ENCODE measurements at regions not wholly inside any gene's neighbourhood (a gene's known extent, or its start where the extent isn't known, plus 50 kb on each side); places are given as distances from the start of the nearest gene placed in this dataset.

DNA sequence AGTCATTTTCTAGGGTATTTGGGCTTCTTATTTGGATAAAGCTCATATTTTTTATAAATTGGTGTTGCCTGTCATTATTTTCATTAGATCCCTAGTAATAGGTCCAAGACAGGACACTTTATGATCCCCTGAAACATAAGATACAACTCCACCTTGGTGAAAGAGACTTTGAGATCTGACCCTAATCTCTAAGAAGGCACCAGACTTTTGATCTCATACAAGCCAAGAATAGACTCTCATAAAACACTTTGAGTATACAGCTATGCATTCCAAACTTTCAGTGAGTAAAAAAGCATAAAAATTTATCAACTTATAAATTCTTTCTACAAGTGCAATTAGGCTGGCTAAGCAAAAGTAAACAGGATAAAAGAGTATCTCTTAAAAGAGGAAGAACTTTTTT, 451.2 kb downstream of the MN1 start:
- Histone ChIP-seq H2AFZ (ENCODE audit: low read length) (no peak overlapping the region), H2BK15ac (ENCODE audit: low read depth, low read length) (no peak overlapping the region), H3K79me1 (ENCODE audit: insufficient read depth, low read depth, low read length, poor library complexity, severe bottlenecking) (no peaks in the 10 kb centered on the region), H2BK20ac (ENCODE audit: low read depth, low read length, poor library complexity, severe bottlenecking) (no peak overlapping the region), H3K14ac (ENCODE audit: insufficient read depth, low read length) (no peak overlapping the region), H4K8ac (replicated peaks; ENCODE audit: insufficient read length, low read depth, low read length) (no peak overlapping the region), H3K56ac (ENCODE audit: insufficient read length, low read depth, low read length) (no peak overlapping the region), H3K4me1 (ENCODE audit: insufficient read depth, low read length) (no peaks in the 10 kb centered on the region; the same call in 1 of the 2 replicates), H3K9ac (ENCODE audit: extremely low read depth, insufficient read length, low read length) (no peak overlapping the region), H4K20me1 (ENCODE audit: control insufficient read depth, insufficient read depth, insufficient read length) (no peaks in the 10 kb centered on the region), H3K9me3 (ENCODE audit: control insufficient read depth, low read depth, low read length) (no peaks in the 10 kb centered on the region), H3K27me3 (ENCODE audit: insufficient read depth, low read length) (no peaks in the 10 kb centered on the region), H4K91ac (ENCODE audit: insufficient read length, low read depth, low read length) (no peak overlapping the region), H3T11ph (ENCODE audit: low read length) (no peak overlapping the region), H2BK5ac (ENCODE audit: insufficient read length, low read length) (no peak overlapping the region), H3K79me2 (ENCODE audit: insufficient read depth, low read length) (no peaks in the 10 kb centered on the region), H3K4me2 (ENCODE audit: insufficient read depth, insufficient read length, low read length) (no peak overlapping the region), H2BK120ac (ENCODE audit: low read depth, low read length, poor library complexity, severe bottlenecking) (no peak overlapping the region), H3K18ac (ENCODE audit: insufficient read length, low read depth, low read length) (no peak overlapping the region), H3K27ac (ENCODE audit: insufficient read length, low read depth, low read length) (no peak overlapping the region), H3K23ac (ENCODE audit: insufficient read length, low read depth, low read length) (no peak overlapping the region), H3K4ac (ENCODE audit: low read depth, low read length) (no peak overlapping the region), H4K5ac (ENCODE audit: insufficient read length, low read depth, low read length) (no peak overlapping the region), H3K23me2 (ENCODE audit: insufficient read length, low read depth, low read length, poor library complexity, severe bottlenecking) (no peaks in the 10 kb centered on the region), H2BK12ac (ENCODE audit: insufficient read length, low read depth, low read length) (no peak overlapping the region), H2AK5ac (ENCODE audit: insufficient read length, low read length) (no peak overlapping the region)
- TF ChIP-seq, protein P1, sequence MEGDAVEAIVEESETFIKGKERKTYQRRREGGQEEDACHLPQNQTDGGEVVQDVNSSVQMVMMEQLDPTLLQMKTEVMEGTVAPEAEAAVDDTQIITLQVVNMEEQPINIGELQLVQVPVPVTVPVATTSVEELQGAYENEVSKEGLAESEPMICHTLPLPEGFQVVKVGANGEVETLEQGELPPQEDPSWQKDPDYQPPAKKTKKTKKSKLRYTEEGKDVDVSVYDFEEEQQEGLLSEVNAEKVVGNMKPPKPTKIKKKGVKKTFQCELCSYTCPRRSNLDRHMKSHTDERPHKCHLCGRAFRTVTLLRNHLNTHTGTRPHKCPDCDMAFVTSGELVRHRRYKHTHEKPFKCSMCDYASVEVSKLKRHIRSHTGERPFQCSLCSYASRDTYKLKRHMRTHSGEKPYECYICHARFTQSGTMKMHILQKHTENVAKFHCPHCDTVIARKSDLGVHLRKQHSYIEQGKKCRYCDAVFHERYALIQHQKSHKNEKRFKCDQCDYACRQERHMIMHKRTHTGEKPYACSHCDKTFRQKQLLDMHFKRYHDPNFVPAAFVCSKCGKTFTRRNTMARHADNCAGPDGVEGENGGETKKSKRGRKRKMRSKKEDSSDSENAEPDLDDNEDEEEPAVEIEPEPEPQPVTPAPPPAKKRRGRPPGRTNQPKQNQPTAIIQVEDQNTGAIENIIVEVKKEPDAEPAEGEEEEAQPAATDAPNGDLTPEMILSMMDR (conservative IDR thresholded peaks at IDR 0.05) = no peak
- H3K27ac Mint-ChIP-seq = no peak overlapping the region
- 0 out of 7 replicates have a peak, but pooled peaks cover 0 to 3% (median 0%) of the 10 kb centered on the region in 3 experiments for H3K36me3 Mint-ChIP-seq (ENCODE audit: insufficient read depth in 1 of 3, low read depth in 3 of 3)
- H3K4me3 Mint-ChIP-seq = no peak overlapping the region
- H3K9me3 Mint-ChIP-seq = peaks cover 4 to 13% of the 10 kb centered on the region in 2 experiments
- no peak for DNase-seq
- peaks cover 10% of the 10 kb centered on the region for H3K27me3 Mint-ChIP-seq (ENCODE audit: low read depth)
- H3K4me1 Mint-ChIP-seq = peaks cover 7 to 16% of the 10 kb centered on the region in 2 experiments
